Upper lobe of left lung (tissue), 4 donors: ENCODE measurements at regions not wholly inside any gene's neighbourhood (a gene's known extent, or its start where the extent isn't known, plus 50 kb on each side); places are given as distances from the start of the nearest gene placed in this dataset.

Experiments used
- CTCF ChIP-seq, 6 experiments: fragments of 450-650 bp in 4 of 6; fragments of 200-600 bp in 2 of 6; sonication (generic) in 2 of 6; IDR thresholded peaks; one replicate each; pipeline ENCODE4 v1.5.1; 2016 to 2019; ENCODE audit warnings: antibody characterized with exemption in 6 of 6
- POLR2A ChIP-seq, 4 donors: fragments of 450-650 bp; IDR thresholded peaks; one replicate each; pipeline ENCODE4 v1.5.1; 2016 to 2017; ENCODE audit warnings: antibody characterized with exemption in 4 of 4, mild to moderate bottlenecking in 2 of 4
- POLR2AphosphoS5 ChIP-seq, 2 donors: sonication (generic); formaldehyde crosslinking; IDR thresholded peaks; one replicate each; pipeline ENCODE4 v1.5.1; 2017; ENCODE audit warnings: antibody characterized with exemption in 2 of 2

GRCh38 chrX:150155436-150156035, 207.6 kb upstream of the MAMLD1 start:
- TF ChIP-seq CTCF (IDR thresholded peaks at IDR 0.05) (no peak), POLR2A (IDR thresholded peaks at IDR 0.05) (no peak), POLR2AphosphoS5 (IDR thresholded peaks at IDR 0.05) (no peak)
